Right lobe of liver (tissue), 6 donors: ENCODE measurements at regions not wholly inside any gene's neighbourhood (a gene's known extent, or its start where the extent isn't known, plus 50 kb on each side); places are given as distances from the start of the nearest gene placed in this dataset.

ENCODE experiments used
- ATAC-seq, 4 donors: fragments of 200-7000 bp; cut with Tn5 transposase; one replicate each; pipeline ENCODE4 v1.9.1; 2020; ENCODE audit warnings: mild to moderate bottlenecking in 4 of 4, moderate library complexity in 4 of 4
- DNase-seq, 3 donors: peaks; one replicate each; pipeline ENCODE4 v3.0.0-alpha.2; 2020
- H3K27ac ChIP-seq, 3 donors: fragments of 200-600 bp; one replicate each; pipeline ENCODE4 v1.8.0; 2022
- H3K27me3 ChIP-seq, 2 donors: fragments of 200-600 bp; one replicate each; pipeline ENCODE4 v1.8.0; 2022
- H3K36me3 ChIP-seq, 4 donors: fragments of 200-600 bp; sonication (generic) in 1 of 4; one replicate each; pipeline versions ENCODE4 v1.5.1 to v1.8.0; 2017 to 2022; ENCODE audit warnings: control low read depth in 1 of 4
- H3K4me1 ChIP-seq, 4 donors: fragments of 200-600 bp; sonication (generic) in 1 of 4; one replicate each; pipeline versions ENCODE4 v1.5.1 to v1.8.0; 2017 to 2022; ENCODE audit warnings: control low read depth in 1 of 4
- H3K4me3 ChIP-seq, 3 donors: fragments of 200-600 bp; one replicate each; pipeline ENCODE4 v1.8.0; 2022
- H3K9me3 ChIP-seq, 4 donors: fragments of 200-600 bp; sonication (generic) in 1 of 4; one replicate each; pipeline versions ENCODE4 v1.5.1 to v1.8.0; 2017 to 2022; ENCODE audit warnings: control low read depth in 1 of 4
- POLR2A ChIP-seq: fragments of 450-650 bp; IDR thresholded peaks from one replicate; pipeline ENCODE4 v1.6.1; 2017; ENCODE audit warnings: antibody characterized with exemption, mild to moderate bottlenecking
- WGBS: methylation state at CpG from one replicate; pipeline ENCODE4 v1.1.6; 2018; ENCODE audit warnings: low coverage, low lambda C conversion rate; ENCODE audit not compliant: insufficient coverage; ENCODE audit errors: missing lambda C conversion rate; 5-methylcytosine and 5-hydroxymethylcytosine counted together
- intact Hi-C, 2 donors: fragments of 100-400 bp; cut with DNase I; formaldehyde crosslinking; loops; one replicate each; pipeline versions ENCODE4 v1.11.2 to v1.14.1; 2022
- TF ChIP-seq, protein P1 (sequence below), 4 donors: fragments of 200-600 bp in 3 of 4; fragments of 450-650 bp in 1 of 4; IDR thresholded peaks; one replicate each; pipeline versions ENCODE4 v1.5.1 to v1.8.0; 2016 to 2022; ENCODE audit warnings: antibody characterized with exemption in 4 of 4, mild to moderate bottlenecking in 2 of 4
- donor health status: DM: no; HTN: yes; CAD: no.
- donor health status: DM: no; HTN: no; CAD: no.
- donor health status: DM: no; HTN: no; CAD: no.
- donor health status: DM: no; HTN: yes; CAD: no.
- donor health status: DM: no; HTN: yes; CAD: no.

DNA sequence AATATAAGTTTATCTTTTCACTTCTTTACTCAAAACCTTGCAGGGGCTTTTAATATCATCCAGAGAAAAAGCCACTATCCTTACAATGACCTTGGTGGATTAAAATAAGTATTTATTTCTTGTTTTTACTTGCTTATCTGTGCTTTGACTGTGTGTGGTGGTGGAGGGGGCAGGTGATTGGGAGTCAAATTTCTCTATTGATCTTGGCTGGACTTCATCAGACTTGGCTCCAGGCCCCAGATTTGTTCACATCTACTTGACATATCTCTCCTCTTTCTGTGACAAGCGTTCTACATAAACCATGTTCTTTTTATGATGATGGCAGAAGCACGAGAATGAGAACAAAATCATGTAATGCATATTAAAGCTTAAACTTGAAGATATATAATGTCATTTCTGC lies 670.8 kb downstream of the PCDH17 start:
- peaks cover 0 to 10% (median 3%) of the 10 kb centered on the region in 4 donors for H3K4me1 ChIP-seq
- no peaks in the 10 kb centered on the region for H3K36me3 ChIP-seq
- TF ChIP-seq, protein P1, sequence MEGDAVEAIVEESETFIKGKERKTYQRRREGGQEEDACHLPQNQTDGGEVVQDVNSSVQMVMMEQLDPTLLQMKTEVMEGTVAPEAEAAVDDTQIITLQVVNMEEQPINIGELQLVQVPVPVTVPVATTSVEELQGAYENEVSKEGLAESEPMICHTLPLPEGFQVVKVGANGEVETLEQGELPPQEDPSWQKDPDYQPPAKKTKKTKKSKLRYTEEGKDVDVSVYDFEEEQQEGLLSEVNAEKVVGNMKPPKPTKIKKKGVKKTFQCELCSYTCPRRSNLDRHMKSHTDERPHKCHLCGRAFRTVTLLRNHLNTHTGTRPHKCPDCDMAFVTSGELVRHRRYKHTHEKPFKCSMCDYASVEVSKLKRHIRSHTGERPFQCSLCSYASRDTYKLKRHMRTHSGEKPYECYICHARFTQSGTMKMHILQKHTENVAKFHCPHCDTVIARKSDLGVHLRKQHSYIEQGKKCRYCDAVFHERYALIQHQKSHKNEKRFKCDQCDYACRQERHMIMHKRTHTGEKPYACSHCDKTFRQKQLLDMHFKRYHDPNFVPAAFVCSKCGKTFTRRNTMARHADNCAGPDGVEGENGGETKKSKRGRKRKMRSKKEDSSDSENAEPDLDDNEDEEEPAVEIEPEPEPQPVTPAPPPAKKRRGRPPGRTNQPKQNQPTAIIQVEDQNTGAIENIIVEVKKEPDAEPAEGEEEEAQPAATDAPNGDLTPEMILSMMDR (IDR thresholded peaks at IDR 0.05), result no peak
- TF ChIP-seq POLR2A, result no peak
- H3K27me3 ChIP-seq, result no peaks in the 10 kb centered on the region
- no peak overlapping the region for H3K4me3 ChIP-seq
- H3K9me3 ChIP-seq, result no peaks in the 10 kb centered on the region
- 34% methylated on average over 2 of the region's 2 CpGs for WGBS
- DNase-seq (peak in 2 of 3 donors; percentile 31 to 67), ATAC-seq (peak; percentile 84 to 95 (median 93))
- intact Hi-C loops, result no loop called here
- H3K27ac ChIP-seq, result no peak overlapping the region

- no peak for ATAC-seq
- peaks cover 0 to 10% (median 3%) of the 10 kb centered on the region in 4 donors for H3K4me1 ChIP-seq
- no peak overlapping the region for H3K27ac ChIP-seq
- H3K4me3 ChIP-seq, result no peak overlapping the region
- H3K9me3 ChIP-seq, result no peaks in the 10 kb centered on the region
- intact Hi-C loops, result no loop called here
- H3K36me3 ChIP-seq, result no peaks in the 10 kb centered on the region
- DNase-seq, result no peak
- no peaks in the 10 kb centered on the region for H3K27me3 ChIP-seq
- WGBS, result 100% methylated on average over 1 of the region's 1 CpG
- no peak for TF ChIP-seq POLR2A
- TF ChIP-seq, protein P1 (IDR thresholded peaks at IDR 0.05), result no peak
Observed at GRCh38 chr13:58306062-58306461, 674.5 kb downstream of the PCDH17 start.

DNA sequence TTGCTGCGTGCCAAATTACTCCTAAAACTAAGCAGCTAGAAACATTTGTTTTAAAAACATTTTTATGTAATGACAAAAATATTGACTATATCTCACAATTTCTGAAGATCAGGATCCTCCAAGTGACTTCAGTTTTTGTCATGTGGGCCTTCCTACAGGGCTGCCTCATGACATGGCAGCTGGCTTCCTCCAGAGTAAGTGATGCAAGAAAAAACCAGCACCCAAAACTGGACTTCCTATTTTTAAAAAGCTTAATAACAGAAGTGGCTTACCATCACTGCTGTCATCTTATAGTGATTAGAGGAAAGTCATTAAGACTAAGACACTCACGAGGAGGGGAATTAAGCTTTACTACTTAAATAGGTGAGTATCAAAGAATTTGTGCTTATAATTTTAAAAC lies 681.7 kb downstream of the PCDH17 start:
- no peaks in the 10 kb centered on the region for H3K27me3 ChIP-seq
- 76% methylated on average over 2 of the region's 2 CpGs for WGBS
- intact Hi-C loops, result no loop called here
- H3K36me3 ChIP-seq, result no peaks in the 10 kb centered on the region
- DNase-seq (no peak), ATAC-seq (no peak)
- H3K4me3 ChIP-seq, result no peak overlapping the region
- TF ChIP-seq, protein P1 (IDR thresholded peaks at IDR 0.05), result no peak
- TF ChIP-seq POLR2A, result no peak
- H3K9me3 ChIP-seq, result no peaks in the 10 kb centered on the region
- no peaks in the 10 kb centered on the region for H3K4me1 ChIP-seq
- H3K27ac ChIP-seq, result no peak overlapping the region

DNA sequence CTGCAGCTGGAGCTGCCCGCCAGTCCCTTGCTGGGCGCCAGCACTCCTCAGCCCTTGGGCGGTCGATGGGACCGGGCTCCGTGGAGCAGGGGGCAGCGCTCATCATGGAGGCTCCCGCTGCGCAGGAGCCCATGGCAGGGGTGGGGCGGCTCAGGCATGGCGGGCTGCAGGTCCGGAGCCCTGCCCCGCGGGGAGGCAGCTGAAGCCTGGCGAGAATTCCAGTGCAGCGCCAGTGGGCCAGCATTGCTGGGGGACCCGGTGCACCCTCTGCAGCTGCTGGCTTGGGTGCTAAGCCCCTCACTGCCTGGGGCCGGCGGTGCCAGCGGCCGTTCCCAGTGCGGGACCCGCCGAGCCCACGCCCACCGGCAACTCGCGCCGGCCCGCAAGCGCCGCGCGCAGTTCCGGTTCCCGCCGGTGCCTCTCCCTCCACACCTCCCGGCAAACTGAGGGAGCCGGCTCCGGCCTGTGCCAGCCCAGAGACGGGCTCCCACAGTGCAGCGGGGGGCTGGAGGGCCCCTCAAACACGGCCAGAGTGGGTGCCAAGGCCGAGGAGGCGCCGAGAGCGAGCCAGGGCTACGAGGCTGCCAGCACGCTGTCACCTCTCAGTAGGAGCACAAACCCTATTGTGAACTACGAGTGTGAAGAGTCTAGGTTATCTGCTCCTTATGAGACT lies 687.1 kb downstream of the PCDH17 start:
- Histone ChIP-seq H3K9me3 (no peaks in the 10 kb centered on the region), H3K27ac (no peak overlapping the region), H3K27me3 (no peaks in the 10 kb centered on the region), H3K36me3 (no peaks in the 10 kb centered on the region), H3K4me3 (no peak overlapping the region), H3K4me1 (no peaks in the 10 kb centered on the region)
- WGBS, result no CpG with 5 or more reads among the region's 50 CpGs
- no peak for ATAC-seq
- DNase-seq, result no peak
- no peak for TF ChIP-seq POLR2A
- TF ChIP-seq, protein P1 (IDR thresholded peaks at IDR 0.05), result no peak
- intact Hi-C loops, result no loop called here

GRCh38 chr13:58324161-58324560 lies 692.6 kb downstream of the PCDH17 start:
- Histone ChIP-seq H3K27ac (peak overlapping the region in 1 of 3 donors; percentile 5), H3K4me1 (peaks cover 0 to 10% (median 0%) of the 10 kb centered on the region in 4 donors), H3K9me3 (no peaks in the 10 kb centered on the region), H3K4me3 (no peak overlapping the region), H3K27me3 (no peaks in the 10 kb centered on the region), H3K36me3 (no peaks in the 10 kb centered on the region)
- intact Hi-C loops, result no loop called here
- DNase-seq (no peak), ATAC-seq (peak; percentile 97 to 100 (median 99))
- no peak for TF ChIP-seq POLR2A
- TF ChIP-seq, protein P1 (IDR thresholded peaks at IDR 0.05), result peak; percentile 32 to 39 (median 38)
